Astrocyte of the hippocampus (primary cell): ENCODE measurements at regions not wholly inside any gene's neighbourhood (a gene's known extent, or its start where the extent isn't known, plus 50 kb on each side); places are given as distances from the start of the nearest gene placed in this dataset.

Experiments
- DNase-seq: peaks from one replicate; pipeline ENCODE4 v3.0.0; 2011; ENCODE audit warnings: low read depth, low spot score

DNA sequence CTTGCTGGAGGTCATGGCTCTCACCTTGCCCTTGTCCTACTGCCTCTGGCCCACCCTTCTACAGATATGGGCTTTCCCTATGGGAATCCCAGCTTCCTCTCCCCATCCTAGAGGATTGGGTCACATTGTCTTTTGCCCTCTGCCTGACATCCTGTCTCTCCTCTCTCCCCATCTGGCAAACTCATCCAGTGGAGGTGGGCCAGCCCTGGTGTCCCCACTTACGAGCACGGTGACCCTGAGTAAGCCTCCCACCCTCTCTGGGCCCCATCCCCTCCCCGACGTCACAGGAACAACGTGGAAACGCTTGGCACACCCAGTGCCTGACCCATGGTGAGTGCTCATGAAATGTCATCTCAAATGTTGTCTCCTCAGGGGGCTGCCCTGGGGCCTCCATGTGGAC, 56.1 kb upstream of the ID3 start:
- DNase-seq = no peak

DNA sequence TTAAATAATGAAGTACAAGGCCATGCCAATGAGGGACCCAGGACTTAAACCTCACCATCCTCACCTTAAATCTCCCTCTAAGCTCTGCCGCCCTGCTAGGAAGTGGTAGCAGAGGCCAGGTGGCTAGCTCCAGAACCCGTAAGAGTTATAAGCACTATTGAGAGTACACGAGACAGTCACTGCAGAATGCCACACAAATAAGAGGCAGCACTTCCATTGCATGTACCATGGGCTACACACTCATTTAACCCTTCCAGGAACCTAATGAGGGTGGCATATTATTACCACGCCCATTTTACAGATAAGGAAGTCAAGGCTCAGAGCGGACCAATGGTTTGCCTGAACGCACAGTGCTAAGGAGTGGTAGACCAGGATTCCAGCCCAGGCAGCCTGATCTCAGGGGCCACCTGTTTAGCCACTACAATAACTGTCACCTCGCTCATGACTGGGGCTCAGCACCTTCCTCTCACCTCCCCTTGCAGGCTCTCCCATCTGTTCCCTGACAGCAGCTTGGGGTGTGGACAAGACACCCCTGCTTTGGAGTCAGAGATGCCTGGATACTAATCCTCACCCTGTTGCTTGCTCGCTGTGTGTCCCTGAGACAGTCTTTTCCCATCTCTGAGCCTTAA, 54.8 kb upstream of the ID3 start:
- DNase-seq = no peak

DNA sequence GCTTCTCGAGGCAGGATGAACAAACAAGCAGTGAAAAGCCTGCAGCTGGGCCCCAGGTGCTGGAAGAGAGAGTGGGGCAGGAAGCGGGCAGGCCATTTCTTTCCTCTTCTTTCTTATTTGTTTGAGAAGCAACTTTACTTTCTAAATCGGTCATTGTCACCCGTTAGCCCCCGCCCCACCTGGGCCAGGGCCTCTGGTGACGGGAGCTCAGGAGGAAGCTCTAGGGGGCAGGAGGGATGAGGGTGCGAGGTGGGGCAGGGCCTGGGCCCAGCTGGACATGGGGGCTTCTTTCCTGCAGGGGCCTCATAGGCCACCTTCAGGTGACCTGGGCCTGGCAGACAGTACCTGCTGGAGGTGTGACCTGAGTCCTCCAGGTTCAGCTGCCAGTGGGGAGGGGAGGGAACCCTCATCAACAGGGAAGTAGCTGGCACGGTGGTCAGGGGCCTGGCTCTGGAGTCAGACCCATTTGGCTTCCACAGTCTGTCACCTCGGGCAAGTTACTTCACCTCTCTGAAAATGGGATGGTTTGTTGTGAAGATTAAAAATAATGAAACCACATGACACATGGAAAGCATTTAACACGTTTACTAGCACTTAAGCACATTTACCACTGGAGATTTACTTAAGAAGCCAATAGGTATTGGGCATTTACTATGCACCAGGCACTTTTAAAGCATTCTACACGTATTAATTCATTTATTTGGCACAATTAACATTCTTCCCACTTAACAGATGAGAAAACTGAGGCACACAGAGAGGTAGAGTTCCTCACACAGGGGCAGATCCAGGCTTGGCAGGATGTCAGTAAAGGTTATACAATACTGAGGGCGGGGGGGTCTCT, 54.1 kb upstream of the ID3 start:
- DNase-seq = no peak

DNA sequence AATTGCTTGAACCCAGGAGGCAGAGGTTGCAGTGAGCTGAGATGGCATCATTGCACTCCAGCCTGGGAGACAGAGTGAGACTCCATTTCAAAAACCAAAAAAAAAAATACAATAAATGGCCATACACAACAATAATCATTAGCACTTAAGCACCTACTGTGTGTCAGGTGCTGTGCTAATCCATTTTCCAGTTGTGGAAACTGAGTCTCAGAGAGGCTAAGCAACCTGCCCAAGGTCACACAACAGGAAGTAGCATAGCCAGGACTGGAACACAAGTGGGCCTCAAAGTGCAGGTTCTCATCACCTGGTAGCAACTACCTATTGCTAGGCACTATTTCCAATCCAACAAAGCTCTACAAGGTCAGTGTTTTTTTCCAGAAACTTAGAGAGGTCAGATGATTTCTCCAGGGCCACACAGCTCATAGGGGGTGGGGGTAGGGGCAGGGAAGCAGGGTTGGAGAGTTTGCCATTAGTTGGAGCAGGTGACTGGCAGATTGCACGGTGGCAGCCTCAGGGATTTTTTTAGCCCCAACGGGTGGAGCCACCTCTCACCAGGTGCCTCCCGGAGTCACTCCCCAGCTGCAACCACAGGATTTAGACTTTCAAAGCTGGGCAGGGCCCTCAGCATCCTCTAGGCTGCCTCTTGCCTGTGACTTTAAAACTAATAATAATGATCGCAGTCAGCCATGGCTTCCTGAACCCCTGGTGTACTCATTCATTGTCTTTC, 52.5 kb upstream of the ID3 start:
- DNase-seq = no peak

DNA sequence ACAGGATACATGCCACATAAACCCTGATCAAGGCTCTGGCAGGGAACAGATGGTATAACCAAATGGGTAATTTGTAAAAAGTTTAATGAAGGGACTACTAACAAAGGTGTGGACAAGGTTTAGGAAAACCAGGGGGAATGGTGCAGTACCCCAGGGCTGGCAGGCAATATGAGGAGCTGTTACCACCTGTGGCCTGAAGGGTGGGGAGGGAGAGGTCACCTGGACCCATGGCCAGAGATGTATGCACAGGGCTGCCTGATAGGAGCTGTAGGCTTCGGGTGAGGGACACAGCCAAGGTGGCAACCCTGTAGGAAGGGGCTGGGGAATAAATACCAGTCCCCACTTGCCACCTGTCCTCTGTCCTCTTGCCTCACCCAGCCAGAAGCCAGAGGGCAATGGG, 51.4 kb upstream of the ID3 start:
- DNase-seq = no peak

DNA sequence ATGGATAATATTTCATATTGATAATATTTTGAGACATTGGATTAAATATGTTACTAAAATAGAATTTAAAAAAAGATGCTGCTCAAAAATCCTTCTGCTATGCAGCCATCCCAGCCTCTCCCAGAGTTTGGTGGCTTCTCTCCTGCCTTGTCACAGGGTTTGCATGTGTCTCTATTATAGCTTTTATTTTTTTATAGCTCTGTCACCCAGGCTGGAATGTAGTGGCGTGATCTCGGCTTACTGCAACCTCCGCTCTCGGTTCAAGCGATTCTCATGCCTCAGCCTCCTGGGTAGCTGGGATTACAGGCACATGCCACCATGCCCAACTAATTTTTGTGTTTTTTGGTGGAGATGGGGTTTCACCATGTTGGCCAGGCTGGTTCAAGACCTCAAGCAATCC, 50.7 kb upstream of the ID3 start:
- DNase-seq = no peak
